Endothelial cell of umbilical vein (primary cell): ENCODE measurements at regions not wholly inside any gene's neighbourhood (a gene's known extent, or its start where the extent isn't known, plus 50 kb on each side); places are given as distances from the start of the nearest gene placed in this dataset.
A peak's percentile ranks its signal among the peaks of the same experiment; 100 is the strongest.

ENCODE experiments used
- BruUV-seq: library from RNA; stranded (reverse); fragments of 400-500 nt; replicated peaks from 2 replicates; lab custom pipeline; 2021; lab: Mats Ljungman, UMichigan
- CTCF ChIA-PET: fragments of 300-600, 350-600 bp; sonication (Branson Sonifier 250); formaldehyde crosslinking; loops from one replicate; lab custom pipeline; 2021; ENCODE audit warnings: antibody characterized with exemption, inconsistent platforms; lab: Charles Lee
- POLR2A ChIA-PET: fragments of 300-600, 350-600 bp; sonication (Branson Sonifier 250); formaldehyde crosslinking; loops from one replicate; lab custom pipeline; 2021; ENCODE audit warnings: antibody characterized with exemption, inconsistent platforms; lab: Charles Lee
- DNase-seq: peaks from one replicate; pipeline ENCODE4 v3.0.0-alpha.2; 2011; ENCODE audit warnings: low read depth, low spot score
- FAIRE-seq: peaks from 2 replicates; lab custom pipeline; 2011; peaks lifted over from hg19 to GRCh38; lab: Jason Lieb, UNC
- H2AFZ ChIP-seq: 2 replicates; pipeline ENCODE4 v1.6.0; 2012; ENCODE audit warnings: low read depth, low read length, control low read depth, inconsistent platforms
- H3K27ac ChIP-seq: 2 replicates; pipeline ENCODE4 v1.5.1; 2011; ENCODE audit warnings: low read depth, mild to moderate bottlenecking, control low read depth, low read length, moderate library complexity; ENCODE audit not compliant: insufficient read depth
- H3K27me3 ChIP-seq, 2 experiments: 2 replicates each; pipeline versions ENCODE4 v1.6.0 to v1.6.1; 2011; ENCODE audit warnings: low read length in 2 of 2, mixed read lengths in 1 of 2; ENCODE audit not compliant: control insufficient read depth in 2 of 2, insufficient read depth in 2 of 2
- H3K36me3 ChIP-seq, 2 experiments: 2 replicates in 1 of 2; 3 replicates in 1 of 2; pipeline ENCODE4 v1.5.1; 2011; ENCODE audit warnings: low read length in 2 of 2, mild to moderate bottlenecking in 1 of 2, moderate library complexity in 1 of 2; ENCODE audit not compliant: control insufficient read depth in 2 of 2, insufficient read depth in 2 of 2; ENCODE audit errors: extremely low read depth in 1 of 2
- H3K4me1 ChIP-seq: 3 replicates; pipeline ENCODE4 v1.5.1; 2011; ENCODE audit warnings: mild to moderate bottlenecking, low read length; ENCODE audit not compliant: control insufficient read depth, insufficient read depth; ENCODE audit errors: extremely low read depth
- H3K4me2 ChIP-seq: 2 replicates; pipeline ENCODE4 v1.6.1; 2011; ENCODE audit warnings: low read length, control low read depth, mixed read lengths; ENCODE audit not compliant: insufficient read depth
- H3K4me3 ChIP-seq, 3 experiments: fragments of 200-600 bp in 1 of 3; sonication (generic), shearing (Covaris generic) in 1 of 3; replicated peaks in 1 of 3; 2 replicates each; pipeline ENCODE4 v1.5.1; 2011 to 2016; ENCODE audit warnings: control low read depth in 3 of 3, low read length in 3 of 3, mild to moderate bottlenecking in 2 of 3, inconsistent platforms in 1 of 3, low read depth in 1 of 3, moderate library complexity in 1 of 3; ENCODE audit not compliant: insufficient read depth in 1 of 3
- H3K79me2 ChIP-seq: 2 replicates; pipeline ENCODE4 v1.6.0; 2012; ENCODE audit warnings: low read length, inconsistent platforms; ENCODE audit not compliant: control insufficient read depth, insufficient read depth
- H3K9ac ChIP-seq: replicated peaks from 2 replicates; pipeline ENCODE3; 2011; ENCODE audit warnings: low read length, control low read depth; ENCODE audit not compliant: insufficient read depth; ENCODE audit errors: extremely low read depth
- H3K9me1 ChIP-seq: replicated peaks from 3 replicates; pipeline ENCODE4 v1.6.0; 2011; ENCODE audit warnings: mild to moderate bottlenecking, low read length; ENCODE audit not compliant: control insufficient read depth, insufficient read depth; ENCODE audit errors: extremely low read depth
- H3K9me3 ChIP-seq: replicated peaks from 2 replicates; pipeline ENCODE4 v1.5.1; 2012; ENCODE audit warnings: low read length, inconsistent platforms; ENCODE audit not compliant: control insufficient read depth, insufficient read depth
- H4K20me1 ChIP-seq: replicated peaks from 2 replicates; pipeline ENCODE3; 2011; ENCODE audit warnings: mild to moderate bottlenecking, low read length; ENCODE audit not compliant: control insufficient read depth, insufficient read depth; ENCODE audit errors: extremely low read depth
- EZH2 ChIP-seq: IDR thresholded peaks from 2 replicates; pipeline ENCODE4 v1.6.1; 2012; ENCODE audit warnings: borderline replicate concordance, low read depth, mild to moderate bottlenecking, moderate library complexity, low read length, inconsistent platforms; ENCODE audit not compliant: severe bottlenecking
- FOS ChIP-seq: IDR thresholded peaks from 2 replicates; pipeline ENCODE4 v1.6.1; 2011; ENCODE audit warnings: mild to moderate bottlenecking, low read length, moderate library complexity, borderline replicate concordance; ENCODE audit not compliant: insufficient read depth
- GATA2 ChIP-seq: IDR thresholded peaks from 2 replicates; pipeline ENCODE4 v1.7.0; 2011; ENCODE audit warnings: low read depth, mild to moderate bottlenecking, moderate library complexity, mixed read lengths, low read length; ENCODE audit not compliant: insufficient read length, insufficient read depth
- JUN ChIP-seq: IDR thresholded peaks from 2 replicates; pipeline ENCODE4 v1.6.1; 2011; ENCODE audit warnings: borderline replicate concordance, low read depth; ENCODE audit not compliant: insufficient read length, insufficient read depth
- MYC ChIP-seq: IDR thresholded peaks from one replicate; pipeline ENCODE4 v1.6.1; 2011; ENCODE audit warnings: mild to moderate bottlenecking, low read depth, low read length
- POLR2A ChIP-seq: IDR thresholded peaks from 2 replicates; pipeline ENCODE4 v1.6.1; 2012; ENCODE audit warnings: low read depth, mild to moderate bottlenecking, control low read depth, low read length
- POLR2AphosphoS5 ChIP-seq: IDR thresholded peaks from 2 replicates; pipeline ENCODE4 v1.6.1; 2012; ENCODE audit warnings: low read depth, mild to moderate bottlenecking, control low read depth, low read length, moderate library complexity; ENCODE audit not compliant: insufficient read depth
- dilution Hi-C: fragments of 300-500 bp; cut with MboI; formaldehyde crosslinking; loops from one replicate; pipeline ENCODE4 v1.15.0; 2019; ENCODE audit warnings: low sequenced_read_pairs; ENCODE audit not compliant: extremely low pct_ligation_motif_present
- intact Hi-C: fragments of 100-400 bp; cut with micrococcal nuclease; formaldehyde crosslinking; loops from one replicate; pipeline ENCODE4 v1.10.0; 2022
- TF ChIP-seq, protein P1 (sequence below): IDR thresholded peaks from 2 replicates; pipeline ENCODE4 v1.6.1; 2011; ENCODE audit not compliant: insufficient read depth, insufficient read length
- TF ChIP-seq, protein P2 (sequence below), 2 donors: IDR thresholded peaks; 1 replicate in 1 of 2; 2 replicates in 1 of 2; pipeline ENCODE4 v1.5.1; 2011; ENCODE audit warnings: low read length in 2 of 2, mild to moderate bottlenecking in 2 of 2, moderate library complexity in 2 of 2, control low read depth in 1 of 2, inconsistent platforms in 1 of 2, low read depth in 1 of 2; ENCODE audit not compliant: insufficient read depth in 1 of 2; ENCODE audit errors: extremely low read depth in 1 of 2

DNA sequence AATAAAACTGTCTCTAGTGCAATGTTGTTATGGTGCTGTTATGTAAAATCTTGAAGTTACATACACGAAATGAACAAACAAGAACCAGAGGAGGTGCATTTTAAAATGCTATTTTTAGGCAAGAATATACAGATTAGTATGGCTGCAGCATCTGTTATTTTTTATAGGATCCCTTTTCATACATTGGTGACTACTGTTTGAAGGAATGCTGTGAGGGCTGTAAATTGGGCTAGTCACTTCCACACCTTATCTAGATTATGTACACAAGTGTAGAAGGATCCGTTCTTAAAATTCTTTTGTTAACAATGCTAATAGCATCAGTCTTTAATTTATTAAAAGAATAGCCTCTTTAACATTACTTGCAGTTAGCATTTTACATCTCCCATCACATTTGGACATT is 284.3 kb upstream of the MDGA2 start:
- no TSS peak for BruUV-seq
- no peaks in the 10 kb centered on the region for H3K9me3 ChIP-seq
- H3K27me3 ChIP-seq = no peaks in the 10 kb centered on the region
- no peaks in the 10 kb centered on the region for H4K20me1 ChIP-seq
- dilution Hi-C loops (no loop called here), intact Hi-C loops (no loop called here)
- no peak overlapping the region for H3K27ac ChIP-seq
- no peaks in the 10 kb centered on the region for H3K79me2 ChIP-seq
- H3K4me1 ChIP-seq = peaks cover 15% of the 10 kb centered on the region
- H3K4me2 ChIP-seq = peak overlapping the region; percentile 55
- TF ChIP-seq EZH2 = no peak
- TF ChIP-seq, protein P1, sequence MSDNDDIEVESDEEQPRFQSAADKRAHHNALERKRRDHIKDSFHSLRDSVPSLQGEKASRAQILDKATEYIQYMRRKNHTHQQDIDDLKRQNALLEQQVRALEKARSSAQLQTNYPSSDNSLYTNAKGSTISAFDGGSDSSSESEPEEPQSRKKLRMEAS = no peak
- no peak for TF ChIP-seq FOS
- TF ChIP-seq JUN = peak; percentile 15
- TF ChIP-seq POLR2A = no peak
- TF ChIP-seq MYC = no peak
- H2AFZ ChIP-seq = no peak overlapping the region
- H3K9me1 ChIP-seq = peaks cover 2% of the 10 kb centered on the region
- no peak overlapping the region for H3K4me3 ChIP-seq
- CTCF ChIA-PET = no interaction called here
- no peaks in the 10 kb centered on the region for H3K36me3 ChIP-seq
- H3K9ac ChIP-seq = no peak overlapping the region
- FAIRE-seq = no peak
- POLR2A ChIA-PET = no interaction called here
- peak; percentile 29 for DNase-seq

DNA sequence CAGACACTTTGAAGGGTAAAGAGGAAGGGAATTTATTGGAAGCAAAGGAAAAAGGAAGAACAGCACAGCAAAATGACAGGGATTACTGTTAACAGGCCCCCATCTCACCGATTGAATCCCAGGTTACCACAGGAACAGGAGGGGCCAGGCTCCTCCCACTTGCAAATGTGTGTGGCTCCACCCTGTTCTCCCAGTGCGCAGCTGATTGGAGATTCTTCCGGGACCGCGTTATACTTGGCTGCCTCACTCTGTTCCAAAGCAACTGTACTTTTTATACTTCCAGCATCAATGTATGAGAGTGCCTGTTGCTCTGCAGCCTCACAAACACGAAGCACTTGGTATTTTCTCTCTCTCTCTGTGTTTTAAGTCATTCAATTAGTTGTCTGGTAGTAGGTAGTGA is 273.6 kb upstream of the MDGA2 start:
- intact Hi-C loops (no loop called here), dilution Hi-C loops (no loop called here)
- ChIA-PET POLR2A (no interaction called here), CTCF (no interaction called here)
- no peak overlapping the region for H2AFZ ChIP-seq
- no peak overlapping the region for H3K27ac ChIP-seq
- no peak overlapping the region for H3K4me2 ChIP-seq
- no peak for DNase-seq
- no peak overlapping the region for H3K9ac ChIP-seq
- H3K27me3 ChIP-seq = no peaks in the 10 kb centered on the region
- FAIRE-seq = no peak
- no peaks in the 10 kb centered on the region for H3K4me1 ChIP-seq
- BruUV-seq = no TSS peak
- H3K36me3 ChIP-seq = no peaks in the 10 kb centered on the region
- TF ChIP-seq, protein P2, sequence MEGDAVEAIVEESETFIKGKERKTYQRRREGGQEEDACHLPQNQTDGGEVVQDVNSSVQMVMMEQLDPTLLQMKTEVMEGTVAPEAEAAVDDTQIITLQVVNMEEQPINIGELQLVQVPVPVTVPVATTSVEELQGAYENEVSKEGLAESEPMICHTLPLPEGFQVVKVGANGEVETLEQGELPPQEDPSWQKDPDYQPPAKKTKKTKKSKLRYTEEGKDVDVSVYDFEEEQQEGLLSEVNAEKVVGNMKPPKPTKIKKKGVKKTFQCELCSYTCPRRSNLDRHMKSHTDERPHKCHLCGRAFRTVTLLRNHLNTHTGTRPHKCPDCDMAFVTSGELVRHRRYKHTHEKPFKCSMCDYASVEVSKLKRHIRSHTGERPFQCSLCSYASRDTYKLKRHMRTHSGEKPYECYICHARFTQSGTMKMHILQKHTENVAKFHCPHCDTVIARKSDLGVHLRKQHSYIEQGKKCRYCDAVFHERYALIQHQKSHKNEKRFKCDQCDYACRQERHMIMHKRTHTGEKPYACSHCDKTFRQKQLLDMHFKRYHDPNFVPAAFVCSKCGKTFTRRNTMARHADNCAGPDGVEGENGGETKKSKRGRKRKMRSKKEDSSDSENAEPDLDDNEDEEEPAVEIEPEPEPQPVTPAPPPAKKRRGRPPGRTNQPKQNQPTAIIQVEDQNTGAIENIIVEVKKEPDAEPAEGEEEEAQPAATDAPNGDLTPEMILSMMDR (IDR thresholded peaks at IDR 0.05; ENCODE audit: extremely low read depth in 1 of 2, insufficient read depth in 1 of 2, low read depth in 1 of 2, low read length in 2 of 2) = no peak
- TF ChIP-seq, protein P1 = no peak
- TF ChIP-seq EZH2 = no peak
- no peak for TF ChIP-seq FOS
- no peak for TF ChIP-seq POLR2AphosphoS5
- no peak for TF ChIP-seq GATA2
- no peak for TF ChIP-seq POLR2A
- no peak for TF ChIP-seq JUN
- TF ChIP-seq MYC = no peak
- H4K20me1 ChIP-seq = no peaks in the 10 kb centered on the region
- H3K79me2 ChIP-seq = no peaks in the 10 kb centered on the region
- H3K9me1 ChIP-seq = no peaks in the 10 kb centered on the region
- H3K9me3 ChIP-seq = no peaks in the 10 kb centered on the region
- H3K4me3 ChIP-seq = no peak overlapping the region
